ENCODE measurements at regions not wholly inside any gene's neighbourhood (a gene's known extent, or its start where the extent isn't known, plus 50 kb on each side); places are given as distances from the start of the nearest gene placed in this dataset.
"Not testable (repeated sequence)": the region's sequence is repeated elsewhere in the genome, so short reads cannot be mapped to it uniquely, and the experiment has no call there.

DNA sequence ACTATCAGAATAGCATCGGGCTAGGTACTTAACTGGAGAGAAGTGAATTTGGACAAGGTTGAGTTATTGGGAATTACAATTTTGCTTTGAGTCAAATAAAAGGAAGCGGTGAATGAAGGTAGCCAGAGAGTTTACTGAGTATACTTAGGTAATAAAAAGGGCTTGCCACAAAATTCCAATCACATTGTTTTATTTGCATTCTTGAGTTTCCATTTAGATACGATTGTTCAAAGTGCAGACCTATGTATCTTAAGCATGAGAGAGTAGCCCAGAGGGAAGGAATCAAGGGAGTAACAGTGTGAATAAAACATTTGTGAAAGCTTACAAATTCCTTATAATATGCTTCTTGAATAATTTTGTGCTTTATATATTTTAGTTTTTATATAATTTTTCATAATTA is 102.5 kb upstream of the NDST4 start:
- Mint-ChIP-seq H3K27me3 (no peaks in the 10 kb centered on the region), H3K36me3 (ENCODE audit: low read depth) (no peaks in the 10 kb centered on the region), H3K9me3 (no peaks in the 10 kb centered on the region), H3K27ac (no peak overlapping the region), H3K4me3 (no peak overlapping the region), H3K4me1 (no peaks in the 10 kb centered on the region)
- CTCF ChIA-PET, result no interaction called here
- ATAC-seq (ENCODE audit: low read depth) (no peak), DNase-seq (no peak)
- intact Hi-C loops (cut with micrococcal nuclease), result no loop called here
- TF ChIP-seq CTCF (IDR thresholded peaks at IDR 0.05), result no peak
- POLR2A ChIA-PET, result no interaction called here

DNA sequence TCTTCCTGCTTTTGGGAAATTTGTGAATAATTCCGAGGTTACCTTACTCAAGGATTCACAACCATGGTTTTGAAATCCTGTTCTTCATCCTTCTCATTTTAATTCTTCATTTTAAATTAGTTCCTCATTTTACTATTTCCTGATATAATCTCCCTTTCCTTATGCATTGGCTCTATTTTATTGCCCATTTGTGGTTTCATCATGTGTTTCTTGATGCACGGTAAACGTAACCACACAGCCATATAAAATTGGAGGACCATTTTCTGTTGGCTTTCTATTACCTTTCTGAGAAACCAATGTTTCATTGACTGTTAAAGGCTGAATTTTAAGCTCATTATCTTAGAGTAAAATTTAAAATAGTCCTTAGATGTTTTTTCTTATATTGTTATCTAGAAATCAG is 100.3 kb upstream of the NDST4 start:
- TF ChIP-seq CTCF (IDR thresholded peaks at IDR 0.05), result no peak
- Mint-ChIP-seq H3K4me1 (no peaks in the 10 kb centered on the region), H3K27ac (no peak overlapping the region), H3K36me3 (ENCODE audit: low read depth) (no peaks in the 10 kb centered on the region), H3K9me3 (peaks cover 8% of the 10 kb centered on the region), H3K4me3 (no peak overlapping the region), H3K27me3 (no peaks in the 10 kb centered on the region)
- CTCF ChIA-PET, result no interaction called here
- intact Hi-C loops (cut with micrococcal nuclease), result no loop called here
- ATAC-seq (ENCODE audit: low read depth), result no peak
- POLR2A ChIA-PET, result no interaction called here
- DNase-seq, result no peak

GRCh38 chr4:115201042-115201330 is 87.6 kb upstream of the NDST4 start:
- DNase-seq (no peak), ATAC-seq (ENCODE audit: low read depth) (no peak)
- ChIA-PET POLR2A (no interaction called here), CTCF (no interaction called here)
- no peak for TF ChIP-seq CTCF (IDR thresholded peaks at IDR 0.05)
- H3K4me3 Mint-ChIP-seq, result no peak overlapping the region
- H3K9me3 Mint-ChIP-seq, result peaks cover 2% of the 10 kb centered on the region
- no peaks in the 10 kb centered on the region for H3K36me3 Mint-ChIP-seq (ENCODE audit: low read depth)
- no peak overlapping the region for H3K27ac Mint-ChIP-seq
- intact Hi-C loops (cut with micrococcal nuclease), result no loop called here
- no peaks in the 10 kb centered on the region for H3K4me1 Mint-ChIP-seq
- no peaks in the 10 kb centered on the region for H3K27me3 Mint-ChIP-seq

- POLR2A ChIA-PET, CTCF ChIA-PET, H3K27ac Mint-ChIP-seq: not testable (repeated sequence)
Observed at GRCh38 chr4:115200201-115201041, 87.0 kb upstream of the NDST4 start.

GRCh38 chr4:115194612-115195011 is 81.2 kb upstream of the NDST4 start:
- H3K4me1 Mint-ChIP-seq; CTCF ChIA-PET; H3K9me3 Mint-ChIP-seq; H3K27me3 Mint-ChIP-seq; intact Hi-C loops (cut with micrococcal nuclease); POLR2A ChIA-PET; DNase-seq; ATAC-seq (ENCODE audit: low read depth); H3K36me3 Mint-ChIP-seq (ENCODE audit: low read depth); H3K27ac Mint-ChIP-seq; H3K4me3 Mint-ChIP-seq: not testable (repeated sequence)

More at GRCh38 chr4:115200201-115201041, 87.0 kb upstream of the NDST4 start:
- H3K9me3 Mint-ChIP-seq; H3K27me3 Mint-ChIP-seq; intact Hi-C loops (cut with micrococcal nuclease); H3K4me1 Mint-ChIP-seq; H3K4me3 Mint-ChIP-seq; DNase-seq; H3K36me3 Mint-ChIP-seq (ENCODE audit: low read depth); ATAC-seq (ENCODE audit: low read depth): not testable (repeated sequence)

DNA sequence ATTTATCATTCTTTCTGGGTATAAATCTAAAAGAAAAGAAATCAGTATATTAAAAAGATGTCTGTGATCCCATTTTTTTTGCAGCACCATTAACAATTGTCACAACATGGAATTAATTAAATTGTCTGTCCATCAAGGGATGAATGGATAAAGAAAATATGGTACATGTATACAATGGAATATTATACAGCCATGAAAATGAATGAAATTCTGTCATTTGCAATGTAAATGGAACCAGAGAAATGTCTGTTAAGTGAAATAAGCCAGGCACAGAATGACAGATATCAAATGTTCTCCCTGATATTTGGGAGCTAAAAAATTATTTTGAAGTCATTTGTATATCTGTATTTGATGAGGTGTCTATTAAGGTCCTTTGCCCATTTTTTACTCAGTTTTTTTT is 77.1 kb upstream of the NDST4 start:
- H3K4me3 Mint-ChIP-seq, result no peak overlapping the region

More for the DNA sequence above, 77.1 kb upstream of the NDST4 start:
- CTCF ChIA-PET, result no interaction called here
- TF ChIP-seq CTCF (IDR thresholded peaks at IDR 0.05), result no peak
- Mint-ChIP-seq H3K9me3 (peaks cover 6% of the 10 kb centered on the region), H3K27ac (no peak overlapping the region), H3K4me1 (no peaks in the 10 kb centered on the region), H3K36me3 (ENCODE audit: low read depth) (no peaks in the 10 kb centered on the region), H3K27me3 (no peaks in the 10 kb centered on the region)
- POLR2A ChIA-PET, result no interaction called here
- ATAC-seq (ENCODE audit: low read depth) (no peak), DNase-seq (no peak)
- intact Hi-C loops (cut with micrococcal nuclease), result no loop called here
